DMS 273 treated with DMSO at 0.1 percent for 48 hours (cell line): ENCODE measurements at regions not wholly inside any gene's neighbourhood (a gene's known extent, or its start where the extent isn't known, plus 50 kb on each side); places are given as distances from the start of the nearest gene placed in this dataset.

Experiments
- DNase-seq: peaks from one replicate; lab custom pipeline; 2025; lab: John Stamatoyannopoulos, UW

DNA sequence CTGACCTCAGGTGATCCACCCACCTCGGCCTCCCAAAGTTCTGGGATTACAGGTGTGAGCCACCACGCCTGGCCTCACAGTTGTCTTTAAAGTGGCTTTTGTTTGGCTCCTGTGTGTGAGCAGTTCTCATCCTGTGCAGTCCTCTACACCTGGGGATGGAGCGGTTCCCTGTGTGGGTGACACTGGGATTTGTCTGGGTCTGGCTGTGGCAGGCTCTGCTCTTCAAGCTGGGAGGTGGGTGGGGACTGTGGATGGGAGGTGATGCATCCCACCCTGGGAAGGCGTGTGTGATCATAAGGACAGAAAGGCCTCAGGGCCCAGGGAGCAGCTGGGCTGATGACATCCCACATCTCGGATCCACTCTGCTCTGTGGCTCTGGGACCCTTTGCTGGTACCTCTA lies 1266.8 kb downstream of the BRD1 start:
- no peak for DNase-seq

DNA sequence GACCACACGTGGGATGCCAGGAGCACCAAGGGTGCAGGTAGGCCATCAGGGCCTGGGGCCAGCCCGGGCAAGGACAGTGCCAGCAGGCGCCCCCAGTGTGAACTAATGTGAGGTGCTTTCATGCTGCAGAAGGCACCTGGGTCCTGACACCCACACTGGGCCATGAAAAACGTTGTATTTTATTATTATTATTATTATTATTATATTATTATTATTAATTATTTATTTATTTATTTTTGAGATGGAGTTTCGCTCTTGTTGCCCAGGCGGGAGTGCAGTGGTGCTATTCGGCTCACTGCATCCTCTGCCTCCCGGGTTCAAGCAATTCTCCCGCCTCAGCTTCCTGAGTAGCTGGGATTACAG lies 1267.3 kb downstream of the BRD1 start:
- no peak for DNase-seq

DNA sequence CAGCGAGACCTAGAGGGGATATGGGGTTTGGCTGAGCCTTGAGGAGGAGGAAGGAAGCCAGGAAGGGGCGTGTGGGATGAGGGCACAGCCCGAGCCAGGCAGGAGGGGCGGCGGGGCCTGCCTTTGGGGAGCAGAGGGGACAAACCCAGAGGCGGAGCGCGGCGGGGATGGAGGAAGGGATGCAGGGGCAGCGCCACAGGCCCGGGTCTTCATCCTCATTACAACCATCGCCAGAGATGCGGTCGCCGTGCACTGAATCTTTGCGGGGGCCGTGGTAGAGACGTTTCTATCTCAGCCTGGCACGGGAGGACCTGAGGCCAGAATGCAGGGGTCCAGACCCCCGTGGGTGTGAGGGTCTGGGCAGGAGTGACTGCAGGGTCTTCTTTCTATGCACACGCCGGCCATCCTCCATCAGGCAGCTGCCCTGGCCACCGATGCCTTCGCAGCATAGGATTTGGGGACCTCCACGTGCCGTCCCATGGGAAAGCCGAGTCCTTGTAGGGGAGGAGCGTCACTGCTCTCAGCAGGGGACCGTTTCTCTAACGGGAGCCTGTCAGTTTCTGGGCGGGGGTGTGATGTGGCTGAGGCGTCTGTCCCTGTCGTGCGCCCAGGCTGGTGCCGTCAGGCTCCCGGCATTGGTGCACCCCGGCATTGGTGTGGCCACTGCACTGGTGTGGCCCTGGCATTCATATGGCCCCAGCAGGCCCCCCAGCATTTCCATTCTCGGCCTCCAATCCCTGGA lies 1267.9 kb downstream of the BRD1 start:
- DNase-seq, result no peak

DNA sequence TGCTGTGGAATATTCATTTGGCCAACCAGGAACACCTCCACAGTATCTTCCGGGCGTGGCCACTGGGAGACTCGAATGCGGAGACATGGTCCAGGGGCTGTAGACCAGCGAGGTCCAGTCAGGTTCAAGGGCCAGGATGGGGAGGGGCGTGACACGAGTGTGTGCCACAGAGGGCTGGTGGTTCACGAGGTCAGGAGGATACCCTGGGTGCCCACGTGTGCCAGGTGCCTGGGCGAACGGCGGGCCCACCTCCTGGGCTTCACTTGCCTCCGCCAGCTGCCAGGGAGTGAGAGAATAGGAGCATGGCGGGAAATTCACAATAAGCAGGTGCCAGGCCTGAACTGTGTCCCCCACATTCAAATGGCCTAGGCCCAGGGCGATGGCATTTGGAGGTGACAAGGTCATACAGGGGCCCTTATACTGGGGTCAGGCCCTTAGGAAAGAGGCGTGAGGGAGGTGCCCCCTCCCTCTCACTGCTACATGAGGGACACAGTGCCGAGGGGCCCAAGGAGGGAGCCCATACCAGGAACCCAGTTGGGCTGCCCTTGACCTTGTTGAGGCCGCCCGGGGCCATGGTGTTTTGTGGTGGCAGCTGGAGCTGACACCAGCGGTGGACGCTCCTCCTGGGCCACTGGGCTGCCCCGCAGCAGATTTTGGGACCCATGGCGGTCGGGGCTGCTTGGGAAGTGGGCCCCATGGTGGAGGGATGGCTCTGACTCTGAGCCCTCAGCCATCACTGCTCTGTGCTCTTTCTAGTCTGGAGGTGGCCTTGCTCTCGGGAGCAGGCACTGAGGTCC lies 1268.9 kb downstream of the BRD1 start:
- DNase-seq, result no peak

DNA sequence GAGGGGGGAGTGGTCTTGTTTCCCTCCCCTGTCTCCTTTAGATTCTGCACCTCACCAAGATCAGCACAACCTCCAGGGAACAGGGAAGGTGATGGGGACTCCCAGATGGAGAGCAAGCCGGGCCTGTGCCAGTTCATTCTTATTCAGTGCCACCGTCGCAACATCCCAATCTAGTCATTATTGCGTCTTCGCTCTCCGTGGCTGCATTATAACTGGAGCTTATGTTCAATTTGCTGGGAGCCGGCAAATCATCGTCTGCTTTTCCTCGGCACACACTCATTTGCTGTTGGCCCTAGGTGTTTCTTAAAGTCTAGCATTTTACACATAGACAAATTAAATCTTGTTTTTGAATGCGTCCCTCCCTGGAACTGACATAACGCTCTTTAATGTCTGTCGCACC lies 1269.7 kb downstream of the BRD1 start:
- DNase-seq, result no peak

DNA sequence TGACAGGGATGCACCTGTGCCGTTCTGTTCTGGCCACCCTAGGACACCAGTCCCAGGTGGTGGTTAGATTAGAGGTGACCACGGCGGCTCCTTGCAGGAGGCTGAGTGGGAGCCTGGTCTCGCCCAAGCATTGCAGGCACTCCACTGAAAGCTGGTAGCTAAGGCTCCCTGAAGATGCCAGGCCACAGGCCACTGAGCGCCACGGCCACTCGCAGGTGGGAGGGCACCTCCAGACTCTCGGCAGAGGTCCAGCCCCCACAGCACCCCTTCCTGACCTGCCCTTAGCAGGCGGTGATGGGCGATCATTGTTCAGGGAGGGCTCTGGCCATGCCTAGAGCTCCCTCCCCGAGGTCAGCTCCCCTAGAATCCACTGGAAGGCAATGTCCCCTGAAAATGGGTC lies 1270.2 kb downstream of the BRD1 start:
- DNase-seq, result no peak

DNA sequence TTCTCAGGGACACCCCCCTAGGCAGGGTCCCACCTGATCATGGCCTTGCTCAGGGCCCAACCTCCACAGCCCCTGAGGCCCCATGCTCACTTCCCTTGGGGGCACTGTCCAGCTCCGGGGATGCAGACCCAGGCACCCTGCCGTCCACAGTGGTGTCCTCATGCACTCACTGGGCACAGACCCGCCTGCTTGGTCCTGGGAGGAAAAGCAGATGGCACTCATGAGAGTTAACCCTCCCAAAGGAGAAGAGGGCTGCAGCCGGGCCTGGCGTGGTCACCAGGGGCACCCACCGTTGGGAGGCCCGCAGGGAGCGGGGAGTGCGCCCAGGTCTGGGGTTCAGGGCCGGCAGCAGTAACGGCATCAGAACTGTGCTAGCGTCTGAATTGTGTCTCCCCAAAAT lies 1270.9 kb downstream of the BRD1 start:
- DNase-seq, result no peak

DNA sequence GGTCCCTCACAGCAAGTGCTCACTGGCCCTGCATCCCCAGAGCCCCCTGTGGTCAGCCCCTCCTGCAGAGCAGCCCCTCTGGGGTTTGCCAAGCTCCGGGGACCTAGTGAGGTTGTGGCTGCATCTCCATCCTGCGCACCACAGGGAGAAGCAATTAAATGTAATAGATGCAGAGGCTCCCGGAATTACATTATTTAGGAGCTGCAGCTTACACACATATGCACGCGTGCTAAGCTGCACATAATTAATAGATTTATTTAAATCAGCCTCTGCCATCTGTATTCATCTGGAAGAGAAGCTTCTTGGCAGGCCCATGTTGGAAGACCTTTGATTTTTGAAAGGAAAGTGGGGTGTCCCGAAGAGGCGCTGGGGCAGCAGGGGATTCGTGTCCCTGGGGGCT lies 1271.5 kb downstream of the BRD1 start:
- no peak for DNase-seq

DNA sequence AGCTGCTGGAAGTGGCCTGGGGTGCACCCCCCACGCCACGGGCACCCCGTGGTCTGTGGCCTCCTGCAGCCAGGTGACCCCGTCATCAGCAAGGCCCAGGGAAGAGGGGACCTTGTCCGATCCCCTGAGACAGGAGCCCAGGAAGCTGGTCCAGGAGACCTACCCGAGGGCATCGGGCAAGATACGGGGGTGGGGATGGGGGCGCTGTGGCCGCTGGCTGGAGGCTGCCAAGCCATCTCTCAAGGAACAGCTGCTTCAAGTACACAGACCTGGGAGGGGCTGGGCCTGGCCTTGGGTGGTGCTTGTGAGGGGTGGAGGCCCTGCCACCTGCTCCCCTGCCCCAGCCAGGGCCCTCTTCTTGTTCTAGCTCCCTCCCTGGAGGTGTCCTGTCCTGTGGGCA lies 1272.1 kb downstream of the BRD1 start:
- DNase-seq, result no peak

DNA sequence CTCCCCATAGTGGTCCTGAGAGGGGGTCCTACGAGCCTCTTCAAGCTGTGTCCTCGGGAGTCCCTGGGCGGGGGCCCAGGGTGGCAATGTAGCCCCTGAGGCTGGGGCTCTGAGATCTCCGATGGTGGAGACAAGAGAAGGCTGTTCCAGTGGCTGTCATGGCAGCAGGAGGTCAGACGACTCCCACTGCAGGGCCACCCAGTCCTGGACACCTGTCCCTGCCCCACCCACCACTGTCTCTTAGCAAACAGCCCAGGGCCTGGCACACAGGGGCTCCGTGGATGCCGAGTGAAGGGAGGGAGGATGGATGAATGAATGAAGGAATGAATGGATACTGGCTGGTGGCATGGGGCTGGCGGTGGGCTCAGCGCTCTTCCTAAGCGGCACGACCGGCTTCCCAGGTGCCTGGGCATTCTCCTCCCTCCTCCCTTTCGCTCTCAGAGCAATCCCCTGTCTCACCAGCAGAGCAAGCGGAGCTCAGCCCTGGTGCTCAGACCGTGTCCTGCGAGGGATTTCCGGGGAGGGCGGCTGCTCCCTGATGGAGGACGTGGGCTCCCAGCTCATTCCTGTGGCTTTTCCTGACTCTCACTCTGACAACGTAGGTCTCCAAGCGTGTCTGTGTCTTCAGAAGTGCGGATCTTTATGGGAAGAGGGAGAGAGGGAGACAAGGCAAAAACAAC lies 1272.6 kb downstream of the BRD1 start:
- DNase-seq, result no peak

DNA sequence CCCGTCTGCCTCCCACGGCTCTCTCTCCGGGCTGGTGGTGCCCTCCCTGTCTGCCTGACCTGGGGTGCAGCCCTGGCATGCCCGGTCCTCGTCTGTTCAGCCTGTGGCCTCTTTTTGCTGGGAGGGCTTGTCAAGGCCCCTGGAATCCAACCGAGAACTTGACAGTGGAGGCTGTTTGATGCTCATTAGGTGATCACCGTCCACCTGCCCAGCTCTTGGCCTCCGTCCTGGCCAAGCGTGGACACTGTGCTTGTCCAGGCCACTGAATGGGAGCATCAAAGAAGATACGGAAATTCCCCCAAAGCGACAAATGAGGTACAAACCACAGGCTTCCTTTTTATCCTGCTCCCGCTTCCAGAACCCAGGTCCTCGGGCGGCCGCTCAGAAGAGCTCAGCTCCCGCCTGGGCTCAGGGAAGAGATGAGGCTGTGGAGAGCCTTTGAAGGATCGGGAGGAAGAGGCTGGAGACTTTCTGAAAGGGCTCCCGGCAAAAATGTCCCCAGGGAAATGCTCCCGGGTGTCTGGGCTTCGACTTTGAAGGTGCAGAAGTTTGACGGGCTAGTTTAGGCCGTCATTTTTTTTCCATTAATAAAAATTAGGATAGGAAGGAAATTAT lies 1273.9 kb downstream of the BRD1 start:
- no peak for DNase-seq

DNA sequence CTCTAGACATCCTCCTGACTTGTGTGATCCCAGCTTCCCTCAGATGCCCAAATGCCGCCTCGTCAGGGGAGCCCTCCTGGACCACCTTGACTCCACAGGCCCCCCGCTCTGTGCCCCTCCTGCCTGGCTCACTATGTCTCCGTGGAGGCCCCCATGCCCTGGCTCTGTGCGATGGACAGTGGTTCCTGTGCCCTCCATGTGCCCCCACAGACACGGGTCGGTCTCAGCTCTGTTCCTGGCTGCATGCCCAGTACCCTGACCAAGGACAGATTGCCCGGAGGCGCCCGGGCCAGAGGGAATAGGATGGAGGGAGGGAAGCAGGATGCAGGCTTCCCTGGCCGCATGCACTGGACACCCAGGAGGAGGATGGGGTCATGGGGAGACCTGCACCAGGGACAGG lies 1274.6 kb downstream of the BRD1 start:
- DNase-seq, result no peak

DNA sequence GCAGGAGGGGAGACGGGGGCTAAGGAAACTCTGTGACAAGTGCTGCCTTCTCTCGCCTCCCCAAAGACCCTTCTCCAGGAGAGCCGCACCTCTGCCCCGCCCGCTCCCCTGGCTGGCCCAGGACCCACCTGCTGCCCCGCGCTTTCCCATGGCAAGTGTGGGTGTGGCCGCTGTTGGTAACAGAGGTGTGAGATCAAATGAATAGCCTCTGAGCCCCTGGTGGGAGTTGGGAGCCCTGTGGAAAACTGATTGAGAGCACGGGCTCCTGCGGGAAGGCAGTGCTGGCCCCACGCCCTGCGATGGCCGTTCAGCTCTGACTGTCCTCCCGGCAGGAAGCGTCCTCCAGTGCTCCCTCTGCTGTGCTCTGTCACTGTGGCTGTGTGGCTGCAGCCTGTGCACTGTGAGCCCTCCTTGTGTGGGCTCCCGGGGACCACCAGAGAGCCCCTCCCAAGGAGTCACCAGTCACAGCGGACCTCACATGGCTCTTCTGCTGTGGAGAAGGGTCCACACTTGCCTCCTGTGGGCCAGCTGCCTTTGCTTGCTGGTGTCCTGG lies 1275.9 kb downstream of the BRD1 start:
- DNase-seq, result no peak

DNA sequence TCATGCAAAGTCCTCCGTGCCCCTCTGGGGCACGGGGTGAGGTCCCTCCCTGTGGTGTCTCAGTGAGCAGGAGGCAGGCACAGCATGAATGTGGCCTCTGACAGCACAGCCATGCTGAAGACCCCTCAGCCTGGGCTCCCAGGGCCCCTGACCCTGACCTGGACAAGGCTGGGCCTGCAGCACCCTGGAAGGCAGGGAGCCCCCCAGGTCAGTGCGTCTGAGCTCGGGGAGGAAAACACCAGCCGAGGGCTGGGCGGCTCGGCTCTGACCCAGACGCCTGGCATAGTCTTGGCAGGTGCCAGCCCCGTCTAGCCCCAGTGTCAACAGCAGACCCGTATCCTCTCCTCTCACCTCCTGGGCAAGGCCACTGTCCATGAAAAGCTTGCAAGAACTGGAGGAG lies 1276.6 kb downstream of the BRD1 start:
- DNase-seq, result no peak

DNA sequence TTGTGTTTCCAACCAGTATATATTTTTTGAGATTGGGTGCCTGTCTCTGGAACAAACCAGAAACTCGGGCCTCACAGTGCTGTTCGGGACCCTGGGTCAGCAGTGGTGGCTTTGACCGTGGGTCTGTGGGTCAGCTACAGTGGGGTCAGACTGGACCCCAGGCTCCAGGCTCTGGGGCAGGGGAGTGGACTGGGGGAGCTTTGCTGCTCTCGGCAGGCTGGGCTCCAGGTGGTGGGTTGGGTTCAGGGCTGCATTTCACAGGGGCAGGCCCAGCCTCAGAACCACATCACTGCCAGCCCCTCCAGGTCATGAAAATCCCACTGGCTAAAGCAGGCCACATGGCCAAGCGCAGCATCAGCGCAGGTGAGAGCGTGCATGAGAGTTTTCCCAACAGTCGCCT lies 1279.3 kb downstream of the BRD1 start:
- DNase-seq, result no peak

DNA sequence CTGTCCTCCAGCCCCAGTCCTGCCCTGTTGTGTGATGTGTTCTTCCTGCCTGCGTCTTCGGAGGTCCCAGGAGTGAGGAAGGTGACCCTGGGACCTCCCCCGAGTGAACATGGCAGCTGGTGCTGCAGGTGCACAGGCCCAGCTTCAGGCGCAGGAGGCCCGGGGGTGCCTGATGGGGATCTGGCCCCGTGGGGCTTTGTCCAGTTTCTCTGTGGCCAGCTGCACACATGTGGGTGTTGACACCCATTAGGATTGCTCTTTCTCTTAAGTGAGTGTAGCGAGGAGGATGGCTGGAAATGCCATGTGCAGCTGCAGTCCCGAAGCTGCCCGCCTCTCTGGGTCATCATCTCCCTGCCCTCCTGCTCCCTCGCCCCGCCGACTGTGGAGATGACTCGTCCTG lies 1279.7 kb downstream of the BRD1 start:
- no peak for DNase-seq

DNA sequence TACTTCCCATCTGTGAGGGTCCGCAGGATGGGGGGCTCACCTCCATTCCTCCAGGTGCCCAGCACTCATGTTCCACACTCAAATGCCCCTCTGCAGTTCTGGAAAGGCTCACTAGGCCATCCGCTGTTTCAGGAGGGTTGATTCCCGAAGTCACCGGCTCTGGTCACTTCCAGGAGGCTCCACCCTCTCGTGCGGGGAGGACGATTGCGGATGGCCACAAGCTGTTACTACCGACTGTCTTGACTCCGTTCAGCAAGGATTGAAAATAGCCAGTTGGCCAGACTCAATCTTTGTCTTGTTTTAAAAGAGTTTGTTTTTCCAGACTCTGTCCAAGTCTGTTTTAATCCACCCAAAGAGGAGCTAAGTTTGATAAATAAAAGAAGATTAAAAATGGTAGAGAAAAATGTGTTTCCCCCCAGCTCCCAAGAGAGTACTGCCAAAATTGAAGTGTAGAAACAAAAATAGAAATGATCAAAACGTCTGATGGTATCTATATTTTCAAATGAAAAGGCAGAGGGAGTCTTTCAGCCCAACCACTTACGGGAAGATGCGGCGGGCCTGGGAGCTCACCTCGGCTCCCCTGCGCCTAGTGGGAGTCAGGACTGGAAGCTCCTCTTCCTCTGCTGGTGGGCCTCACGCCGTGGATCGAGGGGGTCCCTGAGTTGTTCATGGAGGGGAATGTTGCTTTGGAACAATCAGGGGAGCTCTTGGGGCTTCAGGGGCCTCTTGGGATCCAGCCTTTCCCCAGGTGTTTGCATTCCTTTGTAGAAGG lies 1280.8 kb downstream of the BRD1 start:
- DNase-seq, result no peak

DNA sequence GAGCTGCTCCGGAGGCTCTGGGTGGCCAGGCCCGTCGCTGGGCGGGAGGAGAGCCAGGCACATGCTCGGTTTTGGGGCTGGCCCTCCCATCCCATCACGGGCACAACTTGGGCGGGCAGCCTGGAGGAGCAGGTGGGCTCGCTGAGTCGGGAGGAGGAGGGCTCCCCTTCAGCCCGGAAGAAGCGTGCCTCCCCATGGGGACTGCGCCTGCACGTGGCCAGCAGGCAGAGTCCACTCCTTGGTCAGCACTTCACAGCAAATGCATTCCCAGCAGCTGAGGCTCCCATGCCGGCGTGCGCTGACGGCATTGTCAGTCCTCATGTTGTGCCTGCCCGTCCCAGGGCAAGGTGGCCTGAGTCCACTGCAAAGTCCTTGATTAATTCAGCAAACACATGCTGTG lies 1281.7 kb downstream of the BRD1 start:
- DNase-seq, result no peak

DNA sequence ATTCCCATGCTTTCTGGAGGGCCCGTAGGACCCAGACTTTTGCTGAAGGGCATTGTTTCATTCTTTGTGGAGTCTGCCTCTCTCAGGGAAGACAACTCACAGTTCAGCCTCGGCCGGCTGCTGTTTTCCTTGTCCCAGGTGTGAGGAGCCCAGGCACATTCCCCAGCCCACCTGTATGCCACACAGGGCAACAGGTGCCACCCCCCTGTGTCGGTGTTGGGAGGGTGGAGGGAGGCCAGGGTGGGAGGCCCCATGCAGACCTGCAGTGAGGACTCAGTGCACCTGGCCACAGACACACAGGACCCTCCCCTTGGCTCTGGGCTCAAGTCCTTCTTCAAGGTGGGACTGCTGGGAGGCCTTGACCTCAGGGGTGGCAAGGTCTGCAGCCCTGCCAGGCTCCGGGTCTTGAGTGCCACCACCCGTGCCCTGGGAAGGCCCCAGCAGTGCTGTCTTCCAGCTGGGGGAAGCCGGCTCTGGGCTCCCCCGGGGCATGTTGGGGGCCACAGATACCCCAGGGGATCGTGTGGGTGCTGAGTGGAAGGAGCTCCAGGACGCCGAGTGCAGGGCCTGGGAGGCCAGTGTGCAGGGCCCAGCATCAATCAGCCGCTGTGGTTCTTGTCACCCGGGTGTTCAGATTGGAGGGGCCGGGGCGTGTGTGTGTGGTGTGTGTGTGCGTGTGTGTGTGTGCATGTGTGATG lies 1286.1 kb downstream of the BRD1 start:
- no peak for DNase-seq

DNA sequence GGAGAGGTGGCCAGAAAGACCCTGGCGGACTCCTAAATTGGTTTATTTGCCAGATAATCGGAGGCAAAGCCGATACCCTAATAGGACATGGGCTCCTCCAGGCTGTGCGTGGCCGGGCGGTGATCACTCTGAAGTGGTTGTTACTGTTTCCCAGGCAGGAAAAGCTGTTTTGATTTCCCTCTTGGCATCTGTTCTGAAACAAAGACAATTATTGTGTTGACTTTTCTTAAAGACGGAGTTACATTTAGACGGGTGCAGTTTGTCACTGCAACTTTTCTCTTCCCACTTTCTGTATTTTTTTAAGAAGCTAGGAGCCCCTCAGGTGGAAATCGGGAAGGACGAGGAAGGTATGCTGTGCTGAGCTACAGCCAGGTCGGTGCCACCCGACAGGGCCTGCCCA lies 1288.4 kb downstream of the BRD1 start:
- no peak for DNase-seq

DNA sequence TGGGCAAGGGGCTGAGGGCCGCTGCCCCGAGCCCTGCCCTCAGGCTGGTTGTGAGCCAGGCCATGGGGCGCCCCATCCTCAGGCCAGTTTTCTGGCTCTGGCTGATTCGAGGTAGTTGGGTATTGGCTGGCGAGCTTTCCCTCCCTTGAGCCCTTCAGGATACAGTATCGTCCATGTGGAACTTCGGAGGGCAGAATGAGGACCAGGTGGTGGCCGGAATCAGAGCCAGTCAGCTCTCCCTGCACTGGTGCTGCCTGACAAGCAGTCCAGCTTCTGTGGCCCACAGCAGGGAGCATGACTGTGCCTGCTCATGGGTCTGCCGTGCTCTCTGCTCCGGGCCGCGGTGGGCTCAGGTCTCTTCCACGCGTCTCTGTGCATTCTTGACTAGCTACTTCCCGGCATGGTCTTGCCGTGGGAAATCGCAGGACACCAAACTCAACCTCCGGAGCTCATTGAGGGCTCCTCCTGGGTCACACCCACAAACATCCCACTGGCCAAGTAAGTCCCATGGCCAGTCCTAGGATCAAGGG lies 1289.3 kb downstream of the BRD1 start:
- DNase-seq, result no peak
